Activated T-helper 9 cell treated with anti-CD3 and anti-CD28 coated beads, Interleukin-2, amount 50 U/mL, for 16 hours (primary cell): ENCODE measurements at regions not wholly inside any gene's neighbourhood (a gene's known extent, or its start where the extent isn't known, plus 50 kb on each side); places are given as distances from the start of the nearest gene placed in this dataset.
"Not testable (repeated sequence)": the region's sequence is repeated elsewhere in the genome, so short reads cannot be mapped to it uniquely, and the experiment has no call there.

ENCODE experiments used
- DNase-seq: peaks from one replicate; pipeline ENCODE4 v3.0.0-alpha.2; 2020; ENCODE audit warnings: low read depth

- no peak for DNase-seq
These were observed 56.3 kb upstream of the ZNF92 start for GRCh38 chr7:65317372-65317771.

- no peak for DNase-seq
These were observed 62.9 kb upstream of the ZNF92 start for GRCh38 chr7:65310761-65311160.

- no peak for DNase-seq
These were observed 65.4 kb upstream of the ZNF92 start for GRCh38 chr7:65308300-65308678.

- DNase-seq, result peak; percentile 20
These were observed 65.9 kb upstream of the ZNF92 start for GRCh38 chr7:65307651-65308299.

GRCh38 chr7:65304175-65304574 lies 69.5 kb upstream of the ZNF92 start:
- no peak for DNase-seq

GRCh38 chr7:65302883-65303282 lies 70.8 kb upstream of the ZNF92 start:
- no peak for DNase-seq

GRCh38 chr7:65301007-65301406 lies 72.6 kb upstream of the ZNF92 start:
- DNase-seq, result no peak

GRCh38 chr7:65295409-65295808 lies 78.2 kb upstream of the ZNF92 start:
- no peak for DNase-seq

- not testable (repeated sequence) for DNase-seq
These were observed 83.3 kb upstream of the ZNF92 start for GRCh38 chr7:65290340-65290739.

GRCh38 chr7:65287023-65287422 lies 86.6 kb upstream of the ZNF92 start:
- no peak for DNase-seq

GRCh38 chr7:65285906-65286864 lies 87.5 kb upstream of the ZNF92 start:
- no peak for DNase-seq

GRCh38 chr7:65285241-65285640 lies 88.4 kb upstream of the ZNF92 start:
- DNase-seq, result not testable (repeated sequence)

GRCh38 chr7:65279795-65280194 lies 93.9 kb upstream of the ZNF92 start:
- no peak for DNase-seq

- no peak for DNase-seq
These were observed 96.8 kb upstream of the ZNF92 start for GRCh38 chr7:65276822-65277221.

- not testable (repeated sequence) for DNase-seq
These were observed 102.2 kb upstream of the ZNF92 start for GRCh38 chr7:65271502-65271901.

GRCh38 chr7:65269150-65269856 lies 104.4 kb upstream of the ZNF92 start:
- peak; percentile 9 for DNase-seq

GRCh38 chr7:65268782-65269149 lies 104.9 kb upstream of the ZNF92 start:
- DNase-seq, result no peak

- DNase-seq, result no peak
These were observed 107.6 kb upstream of the ZNF92 start for GRCh38 chr7:65265933-65266519.

- no peak for DNase-seq
These were observed 109.4 kb upstream of the ZNF92 start for GRCh38 chr7:65264258-65264657.

GRCh38 chr7:65260673-65261072 lies 113.0 kb upstream of the ZNF92 start:
- DNase-seq, result not testable (repeated sequence)

- not testable (repeated sequence) for DNase-seq
These were observed 113.7 kb upstream of the ZNF92 start for GRCh38 chr7:65259864-65260525.

- DNase-seq, result no peak
These were observed 119.6 kb upstream of the ZNF92 start for GRCh38 chr7:65254061-65254460.
